ENCODE measurements at regions not wholly inside any gene's neighbourhood (a gene's known extent, or its start where the extent isn't known, plus 50 kb on each side); places are given as distances from the start of the nearest gene placed in this dataset.

DNA sequence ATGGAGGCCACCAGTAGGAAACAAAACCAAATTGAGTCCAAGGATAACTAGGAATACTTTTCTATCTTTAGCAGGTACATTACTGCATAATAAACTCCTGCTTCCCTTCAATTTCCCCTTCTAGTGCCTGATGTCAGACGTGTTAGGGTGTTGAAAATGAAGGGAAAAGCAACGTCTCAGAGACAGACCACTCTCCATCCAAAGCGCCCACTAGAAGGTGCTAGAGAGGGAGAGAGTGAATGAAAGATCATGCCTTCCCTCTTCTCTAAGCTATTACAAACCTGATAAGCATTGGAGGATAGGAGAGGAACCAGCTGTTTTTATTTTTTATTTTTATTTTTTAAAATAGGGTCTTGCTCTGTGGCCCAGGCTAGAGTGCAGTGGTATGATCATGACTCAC is 64.1 kb downstream of the ZNF641 start:
- POLR2A ChIA-PET, result no interaction called here
- Histone ChIP-seq H3K36me3 (ENCODE audit: control insufficient read depth in 2 of 2, insufficient read depth in 1 of 2, low read length in 2 of 2) (no peaks in the 10 kb centered on the region), H3K4me1 (ENCODE audit: control insufficient read depth, insufficient read depth, low read length) (no peaks in the 10 kb centered on the region), H3K9me3 (ENCODE audit: control insufficient read depth, insufficient read depth, low read depth, low read length) (no peaks in the 10 kb centered on the region), H3K4me3 (ENCODE audit: low read depth, low read length) (no peak overlapping the region), H3K27ac (ENCODE audit: extremely low read depth, low read depth, low read length) (no peak overlapping the region)
- TF ChIP-seq ZNF510 (tag by site-specific recombination; IDR thresholded peaks at IDR 0.05; ENCODE audit: insufficient replicate concordance), result no peak
- TF ChIP-seq ZNF530 (tag by site-specific recombination; IDR thresholded peaks at IDR 0.05; ENCODE audit: low read depth), result no peak
- TF ChIP-seq ZNF654 (tag by site-specific recombination; IDR thresholded peaks at IDR 0.05; ENCODE audit: low read depth), result 0 out of 2 replicates have a peak, but pooled peaks have one; percentile 3
- CTCF ChIA-PET, result interaction anchor here (0.7 to 1.1 kb wide), 7 partner anchors 9 to 739 kb away, joined by 3 to 4 read pairs (median 3); no protein-coding TSS in a partner anchor

DNA sequence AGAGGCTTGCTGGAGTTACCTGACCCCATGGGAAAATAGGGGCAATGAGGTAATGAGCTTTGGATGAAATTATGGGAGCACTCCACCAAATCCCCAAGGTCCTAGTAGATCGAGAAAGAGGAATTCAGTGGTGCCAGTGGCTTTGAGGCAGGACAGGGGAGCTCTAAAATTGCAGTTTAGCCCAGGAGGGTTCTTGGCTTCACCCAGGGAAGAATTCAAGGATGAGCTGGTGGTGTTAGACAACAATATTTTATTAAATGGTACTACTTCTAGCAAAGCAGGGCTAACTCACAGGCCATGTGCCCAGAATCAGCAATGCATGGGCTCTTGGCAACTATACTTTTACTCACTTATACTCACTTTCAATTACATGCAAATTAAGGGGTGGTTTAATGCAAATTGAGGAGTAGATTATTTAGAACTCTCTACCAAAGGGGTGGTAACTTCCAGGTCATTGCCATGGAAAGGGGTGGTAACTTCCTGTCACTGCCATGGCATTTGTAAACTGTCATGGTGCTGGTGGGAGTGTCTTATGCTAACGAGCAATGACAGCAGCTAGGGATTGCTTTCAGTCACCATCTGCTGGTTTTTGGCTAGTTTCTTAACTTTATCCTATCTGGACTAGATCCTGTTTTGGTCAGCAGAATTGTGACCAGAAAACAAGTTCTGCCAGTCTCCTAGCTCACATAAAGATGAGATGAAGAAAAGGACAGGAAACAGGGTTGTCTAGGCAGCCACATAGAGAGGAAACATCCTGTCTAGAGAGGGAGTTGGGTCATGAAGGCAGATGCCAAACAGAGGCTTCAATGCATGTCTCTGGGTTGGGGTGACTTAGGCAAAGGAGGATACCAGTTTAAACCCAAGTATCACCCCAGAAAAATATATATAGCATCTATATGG is 64.7 kb downstream of the ZNF641 start:
- no peak overlapping the region for H3K4me3 ChIP-seq (ENCODE audit: low read depth, low read length)
- TF ChIP-seq ZNF707 (tag by site-specific recombination; IDR thresholded peaks at IDR 0.05) (no peak), ZNF10 (tag by site-specific recombination; IDR thresholded peaks at IDR 0.05) (no peak), SP7 (tag by site-specific recombination; IDR thresholded peaks at IDR 0.05) (no peak), ZNF266 (tag by site-specific recombination; IDR thresholded peaks at IDR 0.05; ENCODE audit: low read depth) (no peak), ZNF19 (tag by site-specific recombination; IDR thresholded peaks at IDR 0.05; ENCODE audit: low read depth) (no peak)
- TF ChIP-seq, protein P1, sequence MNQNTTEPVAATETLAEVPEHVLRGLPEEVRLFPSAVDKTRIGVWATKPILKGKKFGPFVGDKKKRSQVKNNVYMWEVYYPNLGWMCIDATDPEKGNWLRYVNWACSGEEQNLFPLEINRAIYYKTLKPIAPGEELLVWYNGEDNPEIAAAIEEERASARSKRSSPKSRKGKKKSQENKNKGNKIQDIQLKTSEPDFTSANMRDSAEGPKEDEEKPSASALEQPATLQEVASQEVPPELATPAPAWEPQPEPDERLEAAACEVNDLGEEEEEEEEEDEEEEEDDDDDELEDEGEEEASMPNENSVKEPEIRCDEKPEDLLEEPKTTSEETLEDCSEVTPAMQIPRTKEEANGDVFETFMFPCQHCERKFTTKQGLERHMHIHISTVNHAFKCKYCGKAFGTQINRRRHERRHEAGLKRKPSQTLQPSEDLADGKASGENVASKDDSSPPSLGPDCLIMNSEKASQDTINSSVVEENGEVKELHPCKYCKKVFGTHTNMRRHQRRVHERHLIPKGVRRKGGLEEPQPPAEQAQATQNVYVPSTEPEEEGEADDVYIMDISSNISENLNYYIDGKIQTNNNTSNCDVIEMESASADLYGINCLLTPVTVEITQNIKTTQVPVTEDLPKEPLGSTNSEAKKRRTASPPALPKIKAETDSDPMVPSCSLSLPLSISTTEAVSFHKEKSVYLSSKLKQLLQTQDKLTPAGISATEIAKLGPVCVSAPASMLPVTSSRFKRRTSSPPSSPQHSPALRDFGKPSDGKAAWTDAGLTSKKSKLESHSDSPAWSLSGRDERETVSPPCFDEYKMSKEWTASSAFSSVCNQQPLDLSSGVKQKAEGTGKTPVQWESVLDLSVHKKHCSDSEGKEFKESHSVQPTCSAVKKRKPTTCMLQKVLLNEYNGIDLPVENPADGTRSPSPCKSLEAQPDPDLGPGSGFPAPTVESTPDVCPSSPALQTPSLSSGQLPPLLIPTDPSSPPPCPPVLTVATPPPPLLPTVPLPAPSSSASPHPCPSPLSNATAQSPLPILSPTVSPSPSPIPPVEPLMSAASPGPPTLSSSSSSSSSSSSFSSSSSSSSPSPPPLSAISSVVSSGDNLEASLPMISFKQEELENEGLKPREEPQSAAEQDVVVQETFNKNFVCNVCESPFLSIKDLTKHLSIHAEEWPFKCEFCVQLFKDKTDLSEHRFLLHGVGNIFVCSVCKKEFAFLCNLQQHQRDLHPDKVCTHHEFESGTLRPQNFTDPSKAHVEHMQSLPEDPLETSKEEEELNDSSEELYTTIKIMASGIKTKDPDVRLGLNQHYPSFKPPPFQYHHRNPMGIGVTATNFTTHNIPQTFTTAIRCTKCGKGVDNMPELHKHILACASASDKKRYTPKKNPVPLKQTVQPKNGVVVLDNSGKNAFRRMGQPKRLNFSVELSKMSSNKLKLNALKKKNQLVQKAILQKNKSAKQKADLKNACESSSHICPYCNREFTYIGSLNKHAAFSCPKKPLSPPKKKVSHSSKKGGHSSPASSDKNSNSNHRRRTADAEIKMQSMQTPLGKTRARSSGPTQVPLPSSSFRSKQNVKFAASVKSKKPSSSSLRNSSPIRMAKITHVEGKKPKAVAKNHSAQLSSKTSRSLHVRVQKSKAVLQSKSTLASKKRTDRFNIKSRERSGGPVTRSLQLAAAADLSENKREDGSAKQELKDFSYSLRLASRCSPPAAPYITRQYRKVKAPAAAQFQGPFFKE (tag by site-specific recombination; IDR thresholded peaks at IDR 0.05; ENCODE audit: borderline replicate concordance), result no peak
- ChIA-PET CTCF (interaction anchor here (0.6 to 1.1 kb wide), 6 partner anchors 10 to 738 kb away, joined by 3 to 5 read pairs (median 4); no protein-coding TSS in a partner anchor), POLR2A (no interaction called here)
- no peaks in the 10 kb centered on the region for H3K4me1 ChIP-seq (ENCODE audit: control insufficient read depth, insufficient read depth, low read length)
- H3K9me3 ChIP-seq (ENCODE audit: control insufficient read depth, insufficient read depth, low read depth, low read length), result no peaks in the 10 kb centered on the region
- no peak overlapping the region for H3K27ac ChIP-seq (ENCODE audit: extremely low read depth, low read depth, low read length)
- H3K36me3 ChIP-seq (ENCODE audit: control insufficient read depth in 2 of 2, insufficient read depth in 1 of 2, low read length in 2 of 2), result no peaks in the 10 kb centered on the region

DNA sequence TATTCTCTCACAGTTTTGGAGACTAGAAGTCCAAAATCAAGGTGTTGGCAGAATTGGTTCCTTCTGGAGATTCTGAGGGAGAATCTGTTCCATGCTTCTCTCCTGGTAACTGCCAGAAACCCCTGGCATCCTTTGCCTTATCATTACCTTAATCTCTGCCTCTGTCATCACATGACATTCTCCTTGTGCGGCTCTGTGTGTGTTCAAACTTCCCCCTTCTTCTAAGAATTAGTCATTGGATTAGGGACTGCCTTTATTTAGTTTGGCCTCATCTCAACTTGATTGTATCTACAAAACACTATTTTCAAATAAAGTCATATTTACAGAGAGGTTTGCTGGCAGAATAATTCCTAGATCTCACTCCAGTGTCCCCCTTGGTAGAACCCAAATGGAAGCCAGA is 68.9 kb downstream of the ZNF641 start:
- CTCF ChIA-PET, result no interaction called here
- Histone ChIP-seq H3K4me3 (ENCODE audit: low read depth, low read length) (no peak overlapping the region), H3K27ac (ENCODE audit: extremely low read depth, low read depth, low read length) (no peak overlapping the region), H3K36me3 (ENCODE audit: control insufficient read depth in 2 of 2, insufficient read depth in 1 of 2, low read length in 2 of 2) (no peaks in the 10 kb centered on the region), H3K9me3 (ENCODE audit: control insufficient read depth, insufficient read depth, low read depth, low read length) (no peaks in the 10 kb centered on the region), H3K4me1 (ENCODE audit: control insufficient read depth, insufficient read depth, low read length) (no peaks in the 10 kb centered on the region)
- POLR2A ChIA-PET, result no interaction called here
- TF ChIP-seq, protein P2, sequence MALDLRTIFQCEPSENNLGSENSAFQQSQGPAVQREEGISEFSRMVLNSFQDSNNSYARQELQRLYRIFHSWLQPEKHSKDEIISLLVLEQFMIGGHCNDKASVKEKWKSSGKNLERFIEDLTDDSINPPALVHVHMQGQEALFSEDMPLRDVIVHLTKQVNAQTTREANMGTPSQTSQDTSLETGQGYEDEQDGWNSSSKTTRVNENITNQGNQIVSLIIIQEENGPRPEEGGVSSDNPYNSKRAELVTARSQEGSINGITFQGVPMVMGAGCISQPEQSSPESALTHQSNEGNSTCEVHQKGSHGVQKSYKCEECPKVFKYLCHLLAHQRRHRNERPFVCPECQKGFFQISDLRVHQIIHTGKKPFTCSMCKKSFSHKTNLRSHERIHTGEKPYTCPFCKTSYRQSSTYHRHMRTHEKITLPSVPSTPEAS (tag by site-specific recombination; IDR thresholded peaks at IDR 0.05), result no peak
- TF ChIP-seq, protein P3, sequence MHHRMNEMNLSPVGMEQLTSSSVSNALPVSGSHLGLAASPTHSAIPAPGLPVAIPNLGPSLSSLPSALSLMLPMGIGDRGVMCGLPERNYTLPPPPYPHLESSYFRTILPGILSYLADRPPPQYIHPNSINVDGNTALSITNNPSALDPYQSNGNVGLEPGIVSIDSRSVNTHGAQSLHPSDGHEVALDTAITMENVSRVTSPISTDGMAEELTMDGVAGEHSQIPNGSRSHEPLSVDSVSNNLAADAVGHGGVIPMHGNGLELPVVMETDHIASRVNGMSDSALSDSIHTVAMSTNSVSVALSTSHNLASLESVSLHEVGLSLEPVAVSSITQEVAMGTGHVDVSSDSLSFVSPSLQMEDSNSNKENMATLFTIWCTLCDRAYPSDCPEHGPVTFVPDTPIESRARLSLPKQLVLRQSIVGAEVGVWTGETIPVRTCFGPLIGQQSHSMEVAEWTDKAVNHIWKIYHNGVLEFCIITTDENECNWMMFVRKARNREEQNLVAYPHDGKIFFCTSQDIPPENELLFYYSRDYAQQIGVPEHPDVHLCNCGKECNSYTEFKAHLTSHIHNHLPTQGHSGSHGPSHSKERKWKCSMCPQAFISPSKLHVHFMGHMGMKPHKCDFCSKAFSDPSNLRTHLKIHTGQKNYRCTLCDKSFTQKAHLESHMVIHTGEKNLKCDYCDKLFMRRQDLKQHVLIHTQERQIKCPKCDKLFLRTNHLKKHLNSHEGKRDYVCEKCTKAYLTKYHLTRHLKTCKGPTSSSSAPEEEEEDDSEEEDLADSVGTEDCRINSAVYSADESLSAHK (tag by site-specific recombination; IDR thresholded peaks at IDR 0.05), result no peak
- no peak for TF ChIP-seq ZNF792 (tag by site-specific recombination; IDR thresholded peaks at IDR 0.05)
- TF ChIP-seq, protein P4, sequence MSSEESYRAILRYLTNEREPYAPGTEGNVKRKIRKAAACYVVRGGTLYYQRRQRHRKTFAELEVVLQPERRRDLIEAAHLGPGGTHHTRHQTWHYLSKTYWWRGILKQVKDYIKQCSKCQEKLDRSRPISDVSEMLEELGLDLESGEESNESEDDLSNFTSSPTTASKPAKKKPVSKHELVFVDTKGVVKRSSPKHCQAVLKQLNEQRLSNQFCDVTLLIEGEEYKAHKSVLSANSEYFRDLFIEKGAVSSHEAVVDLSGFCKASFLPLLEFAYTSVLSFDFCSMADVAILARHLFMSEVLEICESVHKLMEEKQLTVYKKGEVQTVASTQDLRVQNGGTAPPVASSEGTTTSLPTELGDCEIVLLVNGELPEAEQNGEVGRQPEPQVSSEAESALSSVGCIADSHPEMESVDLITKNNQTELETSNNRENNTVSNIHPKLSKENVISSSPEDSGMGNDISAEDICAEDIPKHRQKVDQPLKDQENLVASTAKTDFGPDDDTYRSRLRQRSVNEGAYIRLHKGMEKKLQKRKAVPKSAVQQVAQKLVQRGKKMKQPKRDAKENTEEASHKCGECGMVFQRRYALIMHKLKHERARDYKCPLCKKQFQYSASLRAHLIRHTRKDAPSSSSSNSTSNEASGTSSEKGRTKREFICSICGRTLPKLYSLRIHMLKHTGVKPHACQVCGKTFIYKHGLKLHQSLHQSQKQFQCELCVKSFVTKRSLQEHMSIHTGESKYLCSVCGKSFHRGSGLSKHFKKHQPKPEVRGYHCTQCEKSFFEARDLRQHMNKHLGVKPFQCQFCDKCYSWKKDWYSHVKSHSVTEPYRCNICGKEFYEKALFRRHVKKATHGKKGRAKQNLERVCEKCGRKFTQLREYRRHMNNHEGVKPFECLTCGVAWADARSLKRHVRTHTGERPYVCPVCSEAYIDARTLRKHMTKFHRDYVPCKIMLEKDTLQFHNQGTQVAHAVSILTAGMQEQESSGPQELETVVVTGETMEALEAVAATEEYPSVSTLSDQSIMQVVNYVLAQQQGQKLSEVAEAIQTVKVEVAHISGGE (tag by site-specific recombination; conservative IDR thresholded peaks at IDR 0.05; ENCODE audit: low read depth), result no peak
- no peak for TF ChIP-seq SP7 (tag by site-specific recombination; IDR thresholded peaks at IDR 0.05)
- no peak for TF ChIP-seq ZNF433 (tag by site-specific recombination; IDR thresholded peaks at IDR 0.05; ENCODE audit: low read depth)
- no peak for TF ChIP-seq ZFHX2 (tag by site-specific recombination; conservative IDR thresholded peaks at IDR 0.05)
- no peak for TF ChIP-seq ZNF658 (tag by site-specific recombination; IDR thresholded peaks at IDR 0.05)

Measured in HEK293 (cell line).